GM18909 (cell line): ENCODE measurements at regions not wholly inside any gene's neighbourhood (a gene's known extent, or its start where the extent isn't known, plus 50 kb on each side); places are given as distances from the start of the nearest gene placed in this dataset.

ENCODE experiments used
- ATAC-seq: cut with Tn5 transposase; IDR thresholded peaks from one replicate; pipeline ENCODE4 v1.9.1; 2021; ENCODE audit warnings: mild to moderate bottlenecking; ENCODE audit not compliant: unreplicated experiment, poor library complexity

GRCh38 chr9:28653216-28653615, 1079.9 kb upstream of the C9orf72 start:
- ATAC-seq, result no peak

- no peak for ATAC-seq
These were observed 1083.4 kb upstream of the C9orf72 start for GRCh38 chr9:28656727-28657126.

GRCh38 chr9:28661853-28662252, 1088.6 kb upstream of the C9orf72 start:
- ATAC-seq, result no peak

GRCh38 chr9:28662675-28663074, 1089.4 kb upstream of the C9orf72 start:
- ATAC-seq, result no peak

GRCh38 chr9:28668158-28668557, 1094.9 kb upstream of the C9orf72 start:
- ATAC-seq, result peak; percentile 72

GRCh38 chr9:28671000-28671399, 1097.7 kb upstream of the C9orf72 start:
- ATAC-seq, result no peak

- no peak for ATAC-seq
These were observed 1104.8 kb upstream of the C9orf72 start for GRCh38 chr9:28678097-28678496.

GRCh38 chr9:28688172-28688571, 1114.9 kb upstream of the C9orf72 start:
- no peak for ATAC-seq

- no peak for ATAC-seq
These were observed 1118.7 kb upstream of the C9orf72 start for GRCh38 chr9:28692012-28692411.

- no peak for ATAC-seq
These were observed 1123.7 kb upstream of the C9orf72 start for GRCh38 chr9:28696960-28697359.

- ATAC-seq, result no peak
These were observed 1126.4 kb upstream of the C9orf72 start for GRCh38 chr9:28699632-28700031.

- no peak for ATAC-seq
These were observed 1134.3 kb upstream of the C9orf72 start for GRCh38 chr9:28707616-28708015.

- no peak for ATAC-seq
These were observed 1140.9 kb upstream of the C9orf72 start for GRCh38 chr9:28714188-28714587.

- ATAC-seq, result no peak
These were observed 1144.9 kb upstream of the C9orf72 start for GRCh38 chr9:28718226-28718625.

- no peak for ATAC-seq
These were observed 1147.5 kb upstream of the C9orf72 start for GRCh38 chr9:28720746-28721145.

GRCh38 chr9:28730111-28730510, 1156.8 kb upstream of the C9orf72 start:
- ATAC-seq, result no peak

GRCh38 chr9:28735738-28736342, 1162.6 kb upstream of the C9orf72 start:
- ATAC-seq, result no peak

GRCh38 chr9:28741459-28741858, 1168.2 kb upstream of the C9orf72 start:
- no peak for ATAC-seq

GRCh38 chr9:28747351-28747985, 1174.2 kb upstream of the C9orf72 start:
- no peak for ATAC-seq

- no peak for ATAC-seq
These were observed 1176.9 kb upstream of the C9orf72 start for GRCh38 chr9:28750136-28750535.

GRCh38 chr9:28758341-28758740, 1185.1 kb upstream of the C9orf72 start:
- ATAC-seq, result no peak

GRCh38 chr9:28758971-28759370, 1185.7 kb upstream of the C9orf72 start:
- ATAC-seq, result no peak
